Inflammatory macrophage (primary cell): ENCODE measurements at regions not wholly inside any gene's neighbourhood (a gene's known extent, or its start where the extent isn't known, plus 50 kb on each side); places are given as distances from the start of the nearest gene placed in this dataset.
"Not testable (repeated sequence)": the region's sequence is repeated elsewhere in the genome, so short reads cannot be mapped to it uniquely, and the experiment has no call there.

Experiments used
- DNase-seq, 2 donors: peaks; one replicate each; pipeline ENCODE4 v3.0.0-alpha.2; 2020 to 2022

DNA sequence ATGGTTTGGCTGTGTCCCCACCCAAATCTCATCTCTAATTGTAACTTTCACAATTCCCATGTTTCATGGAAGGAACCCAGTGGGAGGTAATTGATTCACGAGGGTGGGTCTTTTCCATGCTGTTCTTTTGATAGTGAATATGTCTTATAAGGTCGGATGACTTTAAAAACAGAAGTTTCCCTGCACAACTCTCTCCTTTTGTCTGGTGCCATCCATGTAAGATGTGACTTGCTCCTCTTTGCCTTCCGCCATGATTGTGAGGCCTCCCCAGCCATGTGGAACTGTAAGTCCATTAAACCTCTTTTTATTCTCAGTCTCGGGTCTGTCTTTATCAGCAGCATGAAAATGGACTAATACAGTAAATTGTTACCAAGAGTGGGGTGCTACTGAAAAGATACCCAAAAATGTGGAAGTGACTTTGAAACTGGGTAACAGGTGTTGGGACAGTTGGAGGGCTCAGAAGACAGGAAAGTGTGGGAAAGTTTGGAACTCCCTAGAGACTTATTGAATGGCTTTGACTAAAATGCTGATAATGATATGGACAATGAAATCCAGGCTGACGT lies 251.4 kb upstream of the GK2 start:
- not testable (repeated sequence) for DNase-seq

GRCh38 chr4:79657379-79657778 lies 249.4 kb upstream of the GK2 start:
- DNase-seq, result no peak

DNA sequence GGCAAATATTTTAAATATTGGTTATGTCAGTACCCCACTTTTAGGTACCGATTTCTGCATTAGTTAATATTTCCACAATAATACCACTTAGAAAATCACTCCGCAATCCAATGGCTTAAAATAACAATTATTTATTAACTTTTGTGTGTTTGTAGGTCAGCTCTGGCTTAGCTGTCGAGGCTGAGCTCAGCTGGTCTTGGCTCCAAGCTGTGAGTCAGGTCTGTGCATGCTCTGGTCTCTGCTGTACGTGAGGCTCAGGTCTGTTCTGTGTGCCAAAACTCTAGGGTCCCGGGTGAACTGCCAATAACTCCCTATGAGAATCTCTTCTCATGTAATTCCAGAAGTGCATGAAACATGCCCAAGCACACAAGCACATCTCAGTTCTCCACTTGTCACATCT lies 245.8 kb upstream of the GK2 start:
- DNase-seq, result no peak

DNA sequence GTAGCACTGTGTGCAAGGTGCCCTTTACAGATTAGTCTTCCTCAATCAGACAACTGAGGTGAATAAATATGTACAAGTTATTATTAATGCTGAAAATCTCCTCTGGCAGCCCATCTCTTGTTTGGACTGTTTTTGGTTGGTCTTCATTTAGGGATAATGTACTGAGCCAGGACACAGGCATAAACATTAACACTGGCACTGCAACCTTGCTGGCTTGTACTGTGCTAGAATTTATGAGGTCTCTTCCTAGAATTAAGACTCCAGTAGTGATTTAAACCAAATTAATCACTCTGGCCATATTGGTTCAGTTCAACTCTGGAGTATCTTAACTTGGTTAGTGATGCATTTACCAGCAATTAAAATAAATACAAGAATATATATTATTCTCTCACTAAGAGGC lies 244.7 kb upstream of the GK2 start:
- DNase-seq, result no peak

- DNase-seq, result no peak
Measured at GRCh38 chr4:79652232-79652631, 244.2 kb upstream of the GK2 start.

DNA sequence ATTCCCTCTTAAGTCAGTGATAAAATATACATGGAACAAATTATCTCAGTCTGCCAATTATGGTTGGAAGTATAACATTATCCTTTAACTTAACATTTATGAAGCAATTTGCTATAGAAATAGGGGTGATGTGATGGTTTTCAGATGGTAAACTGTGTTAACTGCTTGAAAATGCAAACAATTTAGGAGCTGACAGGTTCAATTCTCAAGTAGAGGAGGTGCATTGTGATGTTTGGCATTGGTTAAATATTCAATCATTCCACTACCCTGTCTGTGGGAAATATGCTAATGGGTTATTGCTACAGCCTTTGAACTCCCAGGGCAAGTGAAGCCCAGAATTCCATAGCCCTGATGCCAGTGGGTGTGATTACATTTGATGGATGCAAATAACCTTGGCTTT lies 243.4 kb upstream of the GK2 start:
- no peak for DNase-seq

- DNase-seq, result no peak
Measured at GRCh38 chr4:79650794-79651431, 242.9 kb upstream of the GK2 start.

- no peak for DNase-seq
Measured at GRCh38 chr4:79650217-79650616, 242.2 kb upstream of the GK2 start.

DNA sequence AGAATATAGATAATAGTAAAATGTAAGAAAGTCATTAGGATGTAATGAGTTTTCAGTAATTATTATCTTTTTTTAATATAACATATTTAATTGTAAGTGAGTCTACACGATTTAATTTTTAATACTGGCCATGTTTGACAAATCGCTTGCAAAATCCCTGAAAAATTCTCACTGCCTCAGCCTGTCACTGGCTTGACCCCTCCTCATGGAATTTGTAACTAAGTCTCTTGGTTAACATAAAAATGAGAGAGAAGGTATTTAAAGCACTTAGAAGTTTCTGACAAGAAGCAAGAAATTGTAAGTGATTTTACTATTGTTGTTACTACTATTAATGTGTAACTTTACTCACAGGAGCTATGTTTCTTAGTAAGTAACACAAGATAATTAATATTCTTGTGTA lies 237.9 kb upstream of the GK2 start:
- no peak for DNase-seq

- DNase-seq, result no peak
Measured at GRCh38 chr4:79638735-79639134, 230.7 kb upstream of the GK2 start.

DNA sequence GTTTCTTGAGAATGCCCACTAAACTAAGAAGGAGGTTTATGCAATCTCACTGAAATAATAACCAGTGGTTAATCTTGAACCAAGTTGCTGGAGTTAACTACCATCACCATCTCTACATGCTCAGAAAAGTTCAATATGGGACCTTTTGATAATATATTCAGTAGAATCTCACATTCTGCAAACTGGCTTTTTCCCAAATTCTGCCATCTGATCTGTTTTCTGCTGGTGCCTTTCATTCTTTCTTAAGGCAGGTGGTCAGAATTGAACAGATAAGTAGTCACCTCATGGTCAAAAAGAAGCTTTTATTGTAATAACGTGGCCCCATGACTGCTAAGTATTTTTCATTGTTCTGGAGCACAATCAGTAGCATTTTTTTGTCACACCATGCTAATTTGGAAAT lies 229.0 kb upstream of the GK2 start:
- DNase-seq, result no peak

GRCh38 chr4:79634111-79634510 lies 226.1 kb upstream of the GK2 start:
- DNase-seq, result no peak

GRCh38 chr4:79632114-79632513 lies 224.1 kb upstream of the GK2 start:
- DNase-seq, result no peak

GRCh38 chr4:79626611-79627010 lies 218.6 kb upstream of the GK2 start:
- no peak for DNase-seq

GRCh38 chr4:79626101-79626500 lies 218.1 kb upstream of the GK2 start:
- no peak for DNase-seq

- DNase-seq, result no peak
Measured at GRCh38 chr4:79625361-79625760, 217.3 kb upstream of the GK2 start.

- no peak for DNase-seq
Measured at GRCh38 chr4:79623021-79623870, 215.2 kb upstream of the GK2 start.

DNA sequence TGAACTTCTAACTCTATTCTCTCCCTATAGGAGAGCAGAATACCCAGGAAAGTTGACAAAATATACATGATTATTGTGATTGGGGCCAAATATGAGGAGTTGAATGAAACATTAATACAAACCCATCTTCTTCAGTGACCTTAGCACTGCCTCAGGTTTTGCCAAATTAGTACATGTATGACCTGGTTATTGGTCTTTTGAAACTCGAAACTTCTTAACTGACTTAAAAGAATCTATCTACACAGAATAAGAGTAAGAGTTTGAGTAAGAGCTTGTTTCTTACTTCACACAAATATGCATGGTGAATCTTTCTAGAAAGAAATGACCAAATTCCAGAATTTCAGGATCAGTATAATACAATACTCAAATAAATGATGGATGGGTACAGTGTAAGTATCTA lies 213.0 kb upstream of the GK2 start:
- DNase-seq, result no peak

- no peak for DNase-seq
Measured at GRCh38 chr4:79620617-79621016, 212.6 kb upstream of the GK2 start.

- no peak for DNase-seq
Measured at GRCh38 chr4:79613269-79613935, 205.4 kb upstream of the GK2 start.

DNA sequence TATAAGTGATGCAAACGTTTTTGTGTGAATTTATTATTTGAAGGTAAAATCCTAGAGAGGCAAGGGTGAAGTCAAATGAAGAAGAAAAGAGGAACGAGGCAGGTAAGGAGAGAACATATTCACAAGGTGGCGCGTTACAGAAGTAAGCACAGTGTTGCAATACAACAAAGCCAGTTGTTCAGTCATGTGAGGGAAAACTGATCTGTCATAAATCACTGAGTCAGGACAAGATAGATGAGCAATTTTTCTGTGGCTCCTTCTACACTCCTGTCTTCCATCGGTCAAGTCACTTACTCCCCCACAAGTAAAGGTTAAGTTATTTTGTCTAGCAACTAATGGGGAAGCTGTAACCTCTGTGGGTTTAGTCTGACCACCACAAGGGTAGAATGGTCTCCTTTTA lies 203.0 kb upstream of the GK2 start:
- DNase-seq, result no peak

- no peak for DNase-seq
Measured at GRCh38 chr4:79609817-79610216, 201.8 kb upstream of the GK2 start.

- DNase-seq, result no peak
Measured at GRCh38 chr4:79607979-79608378, 200.0 kb upstream of the GK2 start.

GRCh38 chr4:79604152-79604551 lies 196.1 kb upstream of the GK2 start:
- DNase-seq, result no peak
